ENCODE measurements at regions not wholly inside any gene's neighbourhood (a gene's known extent, or its start where the extent isn't known, plus 50 kb on each side); places are given as distances from the start of the nearest gene placed in this dataset.

- TF ChIP-seq CTCF (conservative IDR thresholded peaks at IDR 0.05), result no peak
- no peak for TF ChIP-seq ZFX (IDR thresholded peaks at IDR 0.05)
These were observed 113.9 kb upstream of the STMND1 start for GRCh38 chr6:16987996-16988395.
